ENCODE measurements at regions not wholly inside any gene's neighbourhood (a gene's known extent, or its start where the extent isn't known, plus 50 kb on each side); places are given as distances from the start of the nearest gene placed in this dataset.

- no peak for DNase-seq (ENCODE audit: low read depth)
These were observed 59.0 kb upstream of the NUDT12 start for GRCh38 chr5:103621548-103621930.

- DNase-seq (ENCODE audit: low read depth): no peak
These were observed 58.4 kb upstream of the NUDT12 start for GRCh38 chr5:103620851-103621547.

GRCh38 chr5:103617913-103618312 is 55.3 kb upstream of the NUDT12 start:
- no peak for DNase-seq (ENCODE audit: low read depth)

GRCh38 chr5:103617090-103617489 is 54.5 kb upstream of the NUDT12 start:
- no peak for DNase-seq (ENCODE audit: low read depth)

- DNase-seq (ENCODE audit: low read depth): no peak
These were observed 50.0 kb upstream of the NUDT12 start for GRCh38 chr5:103612545-103612944.

Data from stromal cell of bone marrow (primary cell).